K562 (cell line): ENCODE measurements at regions not wholly inside any gene's neighbourhood (a gene's known extent, or its start where the extent isn't known, plus 50 kb on each side); places are given as distances from the start of the nearest gene placed in this dataset.
A peak's percentile ranks its signal among the peaks of the same experiment; 100 is the strongest.

Experiments
- ATF4 ChIP-seq: fragments of 450-650 bp; formaldehyde crosslinking; IDR thresholded peaks from 2 replicates; pipeline ENCODE4 v1.4.0; 2022; ENCODE audit warnings: mild to moderate bottlenecking, moderate library complexity
- CBFA2T2 ChIP-seq: fragments of 450-650 bp; conservative IDR thresholded peaks from 2 replicates; pipeline ENCODE4 v1.6.1; 2017; ENCODE audit warnings: mild to moderate bottlenecking
- CBFA2T3 ChIP-seq: fragments of 450-650 bp; IDR thresholded peaks from 2 replicates; pipeline ENCODE4 v1.6.1; 2017
- CBX3 ChIP-seq, 2 experiments: IDR thresholded peaks; 1 replicate in 1 of 2; 2 replicates in 1 of 2; pipeline ENCODE4 v1.6.1; 2012; ENCODE audit warnings: inconsistent platforms in 2 of 2, low read length in 2 of 2, borderline replicate concordance in 1 of 2, control low read depth in 1 of 2
- CC2D1A ChIP-seq: fragments of 450-650 bp; IDR thresholded peaks from 2 replicates; pipeline ENCODE4 v1.6.1; 2017; ENCODE audit warnings: mild to moderate bottlenecking
- EGR1 ChIP-seq: fragments of 450-650 bp; conservative IDR thresholded peaks from 2 replicates; pipeline ENCODE4 v1.6.1; 2017; ENCODE audit warnings: mild to moderate bottlenecking
- FOXM1 ChIP-seq, 2 experiments: fragments of 450-650 bp in 1 of 2; sonication (generic) in 1 of 2; formaldehyde crosslinking in 1 of 2; IDR thresholded peaks; 2 replicates each; pipeline versions ENCODE4 v1.6.1 to v1.9.0; 2017 to 2022; ENCODE audit warnings: low read depth in 2 of 2, mild to moderate bottlenecking in 2 of 2, missing genetic modification reagents in 1 of 2, moderate library complexity in 1 of 2
- MAFG ChIP-seq: fragments of 450-650 bp; conservative IDR thresholded peaks from 2 replicates; pipeline ENCODE4 v1.6.1; 2016; ENCODE audit warnings: missing genetic modification characterization, missing compliant biosample characterization
- MTA3 ChIP-seq: fragments of 450-650 bp; formaldehyde crosslinking; IDR thresholded peaks from 2 replicates; pipeline ENCODE4 v1.6.1; 2017; ENCODE audit warnings: mild to moderate bottlenecking, borderline replicate concordance
- NFIX ChIP-seq: fragments of 250-450 bp; sonication (Bioruptor Pico); IDR thresholded peaks from 2 replicates; pipeline ENCODE4 v1.4.0; 2020; ENCODE audit warnings: low read depth, mild to moderate bottlenecking, moderate library complexity
- PHF21A ChIP-seq: fragments of 450-650 bp; IDR thresholded peaks from 2 replicates; pipeline ENCODE4 v1.6.1; 2017; ENCODE audit warnings: low read depth, borderline replicate concordance
- PKNOX1 ChIP-seq: fragments of 450-650 bp; IDR thresholded peaks from 2 replicates; pipeline ENCODE4 v1.6.1; 2016
- RAD21 ChIP-seq, 2 experiments: fragments of 250-450 bp in 1 of 2; fragments of 450-650 bp in 1 of 2; sonication (Bioruptor Pico) in 1 of 2; formaldehyde crosslinking in 1 of 2; IDR thresholded peaks in 1 of 2; conservative IDR thresholded peaks in 1 of 2; 2 replicates each; pipeline versions ENCODE4 v1.4.0 to v1.8.0; 2020 to 2022; ENCODE audit warnings: mild to moderate bottlenecking in 2 of 2, moderate library complexity in 1 of 2
- SMAD3 ChIP-seq: fragments of 450-650 bp; formaldehyde crosslinking; conservative IDR thresholded peaks from 2 replicates; pipeline ENCODE4 v1.4.0; 2020; ENCODE audit warnings: mild to moderate bottlenecking
- TAF7 ChIP-seq: fragments of 450-650 bp; IDR thresholded peaks from 2 replicates; pipeline ENCODE4 v1.6.1; 2016; ENCODE audit warnings: missing genetic modification characterization, missing compliant biosample characterization
- TBL1XR1 ChIP-seq, 2 experiments: IDR thresholded peaks; 2 replicates each; pipeline ENCODE4 v1.6.1; 2012; ENCODE audit warnings: improper control_type of control experiment in 2 of 2, low read length in 2 of 2, mild to moderate bottlenecking in 1 of 2
- ZNF24 ChIP-seq: fragments of 450-650 bp; IDR thresholded peaks from 2 replicates; pipeline ENCODE4 v1.6.1; 2016
- ZNF589 ChIP-seq: fragments of 200-800 bp; sonication (Bioruptor generic); IDR thresholded peaks from 2 replicates; pipeline ENCODE4 v1.6.1; 2016; ENCODE audit warnings: low read depth, missing genetic modification characterization, missing compliant biosample characterization
- ZNF766 ChIP-seq: fragments of 200-800 bp; sonication (Bioruptor generic); conservative IDR thresholded peaks from 2 replicates; pipeline ENCODE4 v1.6.1; 2016; ENCODE audit warnings: missing genetic modification characterization, missing compliant biosample characterization
- ZZZ3 ChIP-seq: fragments of 450-650 bp; IDR thresholded peaks from 2 replicates; pipeline ENCODE4 v1.6.1; 2016; ENCODE audit warnings: antibody characterized with exemption, mild to moderate bottlenecking, moderate library complexity
- TF ChIP-seq, protein P1 (sequence below), 2 experiments: fragments of 150-350 bp in 1 of 2; IDR thresholded peaks; 2 replicates each; pipeline ENCODE4 v1.6.1; 2012 to 2016; ENCODE audit warnings: low read depth in 2 of 2, low read length in 2 of 2, mild to moderate bottlenecking in 1 of 2, moderate library complexity in 1 of 2

- TF ChIP-seq ZNF766 (CRISPR knock-in tag) = peak; percentile 51; the same call in 1 of the 2 replicates
- TF ChIP-seq CC2D1A = peak; percentile 17; the same call in 1 of the 2 replicates
- TF ChIP-seq ZNF24 = peak; percentile 87
- TF ChIP-seq NFIX = no peak
- 0 out of 3 replicates have a peak, but pooled peaks of 1 of the 2 experiments have one; percentile 30 for TF ChIP-seq CBX3 (IDR thresholded peaks at IDR 0.05; ENCODE audit: borderline replicate concordance in 1 of 2, low read length in 2 of 2)
- peak; percentile 56; the same call in 1 of the 2 replicates for TF ChIP-seq SMAD3 (CRISPR knock-in tag)
- peak; percentile 94 for TF ChIP-seq MAFG (tag)
- TF ChIP-seq PKNOX1 = peak; percentile 89
- peak in 1 of 2 experiments; percentile 80; a peak in 2 of 4 replicates for TF ChIP-seq TBL1XR1 (IDR thresholded peaks at IDR 0.05; ENCODE audit: low read length in 2 of 2)
- TF ChIP-seq TAF7 = no peak
- TF ChIP-seq ZNF589 (CRISPR knock-in tag) = no peak
- 0 out of 2 replicates have a peak, but pooled peaks have one; percentile 8 for TF ChIP-seq EGR1
- peak; percentile 69; the same call in 1 of the 2 replicates for TF ChIP-seq FOXM1 (IDR thresholded peaks at IDR 0.05; ENCODE audit: low read depth)
- TF ChIP-seq FOXM1 (CRISPR knock-in tag; IDR thresholded peaks at IDR 0.05; ENCODE audit: low read depth) = no peak
- TF ChIP-seq PHF21A = peak; percentile 77; the same call in 1 of the 2 replicates
- TF ChIP-seq, protein P1, sequence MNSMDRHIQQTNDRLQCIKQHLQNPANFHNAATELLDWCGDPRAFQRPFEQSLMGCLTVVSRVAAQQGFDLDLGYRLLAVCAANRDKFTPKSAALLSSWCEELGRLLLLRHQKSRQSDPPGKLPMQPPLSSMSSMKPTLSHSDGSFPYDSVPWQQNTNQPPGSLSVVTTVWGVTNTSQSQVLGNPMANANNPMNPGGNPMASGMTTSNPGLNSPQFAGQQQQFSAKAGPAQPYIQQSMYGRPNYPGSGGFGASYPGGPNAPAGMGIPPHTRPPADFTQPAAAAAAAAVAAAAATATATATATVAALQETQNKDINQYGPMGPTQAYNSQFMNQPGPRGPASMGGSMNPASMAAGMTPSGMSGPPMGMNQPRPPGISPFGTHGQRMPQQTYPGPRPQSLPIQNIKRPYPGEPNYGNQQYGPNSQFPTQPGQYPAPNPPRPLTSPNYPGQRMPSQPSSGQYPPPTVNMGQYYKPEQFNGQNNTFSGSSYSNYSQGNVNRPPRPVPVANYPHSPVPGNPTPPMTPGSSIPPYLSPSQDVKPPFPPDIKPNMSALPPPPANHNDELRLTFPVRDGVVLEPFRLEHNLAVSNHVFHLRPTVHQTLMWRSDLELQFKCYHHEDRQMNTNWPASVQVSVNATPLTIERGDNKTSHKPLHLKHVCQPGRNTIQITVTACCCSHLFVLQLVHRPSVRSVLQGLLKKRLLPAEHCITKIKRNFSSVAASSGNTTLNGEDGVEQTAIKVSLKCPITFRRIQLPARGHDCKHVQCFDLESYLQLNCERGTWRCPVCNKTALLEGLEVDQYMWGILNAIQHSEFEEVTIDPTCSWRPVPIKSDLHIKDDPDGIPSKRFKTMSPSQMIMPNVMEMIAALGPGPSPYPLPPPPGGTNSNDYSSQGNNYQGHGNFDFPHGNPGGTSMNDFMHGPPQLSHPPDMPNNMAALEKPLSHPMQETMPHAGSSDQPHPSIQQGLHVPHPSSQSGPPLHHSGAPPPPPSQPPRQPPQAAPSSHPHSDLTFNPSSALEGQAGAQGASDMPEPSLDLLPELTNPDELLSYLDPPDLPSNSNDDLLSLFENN (IDR thresholded peaks at IDR 0.05; ENCODE audit: low read depth in 2 of 2, low read length in 2 of 2) = peak in 1 of 2 experiments; percentile 88; a peak in 2 of 4 replicates
- TF ChIP-seq CBFA2T2 = peak; percentile 88
- TF ChIP-seq RAD21 (CRISPR knock-in tag; conservative IDR thresholded peaks at IDR 0.05 in 1 of 2, IDR thresholded peaks at IDR 0.05 in 1 of 2) = no peak
- TF ChIP-seq ATF4 (CRISPR knock-in tag) = no peak
- no peak for TF ChIP-seq ZZZ3
- 0 out of 2 replicates have a peak, but pooled peaks have one; percentile 52 for TF ChIP-seq MTA3
- TF ChIP-seq CBFA2T3 = peak; percentile 94
Measured at GRCh38 chr16:54447576-54448440, 161.2 kb upstream of the IRX3 start (continued).
